GM19099 (cell line): ENCODE measurements at regions not wholly inside any gene's neighbourhood (a gene's known extent, or its start where the extent isn't known, plus 50 kb on each side); places are given as distances from the start of the nearest gene placed in this dataset.

Source experiments
- POLR2A ChIP-seq: IDR thresholded peaks from 3 replicates; pipeline ENCODE4 v1.6.1; 2011; ENCODE audit warnings: low read depth; ENCODE audit not compliant: insufficient read length; ENCODE audit errors: extremely low read depth

- no peak for TF ChIP-seq POLR2A
Measured at GRCh38 chr1:4174291-4175200, 274.5 kb upstream of the C1orf174 start.

GRCh38 chr1:4175566-4176405 is 275.7 kb upstream of the C1orf174 start:
- TF ChIP-seq POLR2A, result no peak

- TF ChIP-seq POLR2A, result no peak
Measured at GRCh38 chr1:4176841-4177240, 276.8 kb upstream of the C1orf174 start.

GRCh38 chr1:4177425-4178150 is 277.5 kb upstream of the C1orf174 start:
- no peak for TF ChIP-seq POLR2A

GRCh38 chr1:4178501-4179113 is 278.5 kb upstream of the C1orf174 start:
- TF ChIP-seq POLR2A, result no peak

GRCh38 chr1:4179914-4180735 is 280.1 kb upstream of the C1orf174 start:
- no peak for TF ChIP-seq POLR2A

GRCh38 chr1:4203501-4203900 is 303.4 kb upstream of the C1orf174 start:
- TF ChIP-seq POLR2A, result no peak

- no peak for TF ChIP-seq POLR2A
Measured at GRCh38 chr1:4207183-4207582, 307.1 kb upstream of the C1orf174 start.

- TF ChIP-seq POLR2A, result no peak
Measured at GRCh38 chr1:4207842-4208692, 308.0 kb upstream of the C1orf174 start.

GRCh38 chr1:4210043-4210442 is 310.0 kb upstream of the C1orf174 start:
- no peak for TF ChIP-seq POLR2A

- TF ChIP-seq POLR2A, result no peak
Measured at GRCh38 chr1:4212796-4213195, 312.7 kb upstream of the C1orf174 start.

GRCh38 chr1:4213366-4213973 is 313.4 kb upstream of the C1orf174 start:
- TF ChIP-seq POLR2A, result no peak

GRCh38 chr1:4214826-4215225 is 314.8 kb upstream of the C1orf174 start:
- TF ChIP-seq POLR2A, result no peak
